ENCODE measurements at regions not wholly inside any gene's neighbourhood (a gene's known extent, or its start where the extent isn't known, plus 50 kb on each side); places are given as distances from the start of the nearest gene placed in this dataset.
"Not testable (repeated sequence)": the region's sequence is repeated elsewhere in the genome, so short reads cannot be mapped to it uniquely, and the experiment has no call there.

DNA sequence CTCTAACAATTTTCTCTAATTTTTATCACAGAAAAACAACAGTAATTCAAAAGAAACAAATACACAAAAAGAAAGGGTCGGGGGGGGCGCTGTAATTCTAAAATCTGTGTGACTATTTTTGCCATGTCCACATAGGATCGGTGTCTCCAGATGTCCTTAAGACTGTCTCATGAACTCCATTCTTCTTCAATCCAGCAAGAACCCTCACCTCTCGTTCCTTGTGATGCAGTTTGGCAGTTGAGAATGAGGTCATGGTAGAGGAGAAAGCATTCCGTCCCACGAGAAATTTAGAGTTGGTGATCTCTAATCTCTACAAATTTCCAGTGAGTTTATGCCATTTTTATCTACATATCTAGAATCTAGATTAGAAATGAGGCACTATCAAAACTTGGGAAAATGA lies 394.7 kb downstream of the TFEC start:
- no peak for DNase-seq

DNA sequence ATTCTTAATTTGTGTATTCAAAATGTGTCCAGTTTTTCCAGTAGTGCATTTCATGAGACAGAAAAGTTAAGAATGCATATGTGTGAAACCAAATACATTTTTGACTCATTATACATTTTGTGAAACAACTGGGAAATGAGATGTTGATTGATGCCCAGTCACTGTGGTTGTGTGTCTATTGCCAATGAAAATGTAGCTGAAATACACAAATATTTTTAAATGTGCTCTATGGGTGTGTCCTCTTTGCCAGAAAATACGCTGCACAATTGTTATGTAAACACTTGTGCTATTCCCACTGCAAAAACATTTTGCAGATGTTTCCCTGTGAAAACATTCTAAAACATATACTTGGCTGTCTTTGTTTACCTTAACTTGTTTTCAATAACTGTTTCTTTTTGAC lies 395.2 kb downstream of the TFEC start:
- no peak for DNase-seq

DNA sequence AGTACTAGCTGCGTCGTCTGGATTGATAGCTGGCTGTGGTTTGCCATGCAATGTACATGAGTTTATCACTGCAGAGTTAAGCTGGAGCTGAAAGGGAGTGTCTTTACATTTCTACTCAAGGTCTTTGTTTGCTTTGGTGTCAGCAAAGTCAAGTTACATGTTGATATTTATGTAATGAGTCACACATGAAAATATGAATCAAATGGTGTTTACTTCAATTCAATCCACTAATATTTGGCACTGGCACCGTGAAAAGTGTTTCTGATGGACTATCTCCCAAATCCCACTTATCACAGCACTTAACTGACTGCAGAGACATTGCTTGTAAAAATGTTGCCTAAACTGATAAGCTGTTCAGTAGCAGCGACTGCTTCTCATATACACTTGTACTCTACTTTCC lies 395.9 kb downstream of the TFEC start:
- no peak for DNase-seq

DNA sequence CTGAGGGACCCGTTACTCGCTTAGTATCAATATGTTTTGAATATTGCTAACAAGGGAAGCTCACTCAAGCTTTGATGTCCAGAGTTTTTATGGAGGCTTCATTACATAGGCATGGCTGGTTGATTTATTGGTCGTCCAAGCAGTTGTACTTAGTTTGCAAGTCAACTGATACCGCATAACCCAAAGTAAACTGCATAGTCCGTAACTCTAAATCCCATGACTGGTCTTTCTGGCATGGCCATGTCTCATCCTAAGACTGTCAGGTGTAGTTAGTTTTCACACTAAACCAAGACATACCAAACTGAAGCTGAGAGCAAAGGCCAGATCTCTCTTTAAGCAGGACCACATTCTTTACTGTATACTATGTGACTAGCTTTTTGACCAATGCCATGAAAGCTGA lies 397.9 kb downstream of the TFEC start:
- no peak for DNase-seq

DNA sequence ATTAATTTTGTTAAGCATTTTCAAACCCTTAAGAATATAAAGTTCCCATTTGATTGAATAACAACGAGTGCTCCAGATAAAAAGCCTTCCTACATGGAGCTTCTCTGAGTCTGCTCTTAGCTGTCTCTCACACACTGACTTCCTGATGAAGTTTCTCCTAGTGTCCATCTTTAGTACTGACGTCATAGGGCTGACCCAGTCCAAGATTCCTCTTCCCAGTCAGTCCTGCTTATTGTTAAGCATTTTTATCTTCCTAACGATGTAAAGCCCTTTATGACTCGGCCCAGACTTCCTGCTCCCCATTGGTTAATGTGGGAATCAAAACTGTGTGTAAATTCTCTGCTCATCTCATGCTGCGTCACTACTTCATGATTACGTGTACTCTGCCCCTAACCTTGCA lies 398.8 kb downstream of the TFEC start:
- no peak for DNase-seq

DNA sequence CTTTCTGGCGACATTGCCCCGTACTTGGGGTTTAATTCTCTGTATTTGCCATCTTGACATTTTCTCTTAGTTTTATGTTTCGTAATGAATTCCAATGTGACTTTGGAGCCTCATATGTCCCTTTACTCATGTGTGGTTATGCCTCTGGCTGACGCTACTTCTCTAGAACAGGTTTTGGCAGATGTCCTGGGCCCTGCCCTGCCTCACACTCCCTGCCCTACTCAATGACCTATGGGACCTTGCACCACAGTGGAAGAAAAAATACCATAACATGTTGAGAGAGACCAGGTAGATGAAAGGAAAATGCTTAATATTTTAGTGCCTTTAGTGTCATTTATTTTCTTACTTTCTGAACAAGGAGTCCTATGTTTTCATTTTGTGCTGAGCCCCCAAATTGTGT lies 400.5 kb downstream of the TFEC start:
- DNase-seq = no peak

DNA sequence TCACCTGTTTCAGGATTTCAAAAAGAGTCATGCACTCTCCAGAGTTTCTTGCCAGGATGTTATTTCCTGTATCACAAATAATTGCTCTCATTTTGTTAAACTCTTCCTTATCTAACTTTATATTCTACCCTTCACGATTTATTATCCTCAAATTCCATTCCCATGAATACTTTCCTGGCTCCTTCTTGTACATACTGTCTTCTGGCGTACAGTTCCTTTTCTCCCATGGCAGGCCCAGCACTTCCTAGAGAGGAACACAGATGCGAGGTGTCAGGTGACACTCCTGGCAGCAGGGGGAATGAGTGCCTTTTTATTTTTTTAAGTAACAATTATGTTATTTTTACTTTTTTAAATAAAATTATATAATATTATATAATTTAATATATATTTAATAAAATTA lies 411.9 kb downstream of the TFEC start:
- no peak for DNase-seq

DNA sequence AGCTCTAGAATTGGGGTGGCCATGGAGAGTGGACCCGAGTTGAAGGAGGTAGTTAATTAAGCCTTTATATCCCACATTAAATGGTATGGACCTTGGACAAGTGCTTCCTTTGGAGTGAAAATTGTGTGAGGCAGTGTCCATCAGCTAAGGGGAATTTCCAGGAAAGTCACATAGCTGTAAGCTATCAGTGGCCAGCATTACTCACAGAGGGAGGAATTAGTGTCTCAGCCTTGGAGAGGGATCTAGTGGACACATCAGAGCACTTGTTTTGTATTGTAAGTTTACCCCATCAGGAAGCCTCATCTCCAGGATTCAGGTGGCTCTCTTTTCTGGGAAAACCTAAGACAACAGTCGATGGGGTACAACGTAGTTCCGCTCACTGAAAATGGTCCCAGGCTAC lies 416.7 kb downstream of the TFEC start:
- no peak for DNase-seq

DNA sequence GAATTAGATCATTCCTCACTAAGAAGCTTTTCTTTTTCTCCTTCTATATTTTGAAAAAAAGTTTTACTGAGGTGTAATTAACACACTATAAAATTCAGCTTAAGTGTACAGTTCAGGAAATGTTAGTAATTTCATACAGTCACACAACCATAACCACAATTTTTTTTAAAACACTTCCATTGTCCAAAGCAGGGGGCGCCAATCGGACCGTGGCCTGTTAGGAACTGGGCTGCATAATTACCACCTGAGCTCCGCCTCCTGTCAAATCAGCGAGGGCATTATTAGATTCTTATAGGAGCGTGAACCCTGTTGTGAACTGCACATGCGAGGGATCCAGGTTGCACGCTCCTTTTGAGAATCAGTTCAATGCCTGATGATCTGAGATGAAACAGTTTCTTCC lies 427.1 kb downstream of the TFEC start:
- DNase-seq = no peak

DNA sequence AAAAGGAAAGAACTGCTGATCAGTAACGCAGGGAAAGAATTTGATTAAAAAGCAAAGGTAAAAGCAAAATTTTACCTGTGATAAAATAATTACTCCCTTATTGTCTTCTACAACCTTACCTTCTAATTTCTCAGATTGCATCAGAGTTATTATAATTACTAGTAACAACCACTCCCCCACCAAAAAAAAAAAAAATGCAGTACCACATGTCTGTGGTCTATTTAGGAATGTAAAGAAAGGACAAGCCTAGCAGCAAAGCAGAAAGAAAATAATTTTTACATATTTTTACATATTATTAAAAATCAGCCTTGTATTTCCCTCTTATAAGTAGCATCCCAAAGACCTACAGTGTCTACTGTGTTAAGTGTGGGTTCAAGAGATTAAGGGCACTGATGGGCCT lies 430.4 kb downstream of the TFEC start:
- DNase-seq = no peak

DNA sequence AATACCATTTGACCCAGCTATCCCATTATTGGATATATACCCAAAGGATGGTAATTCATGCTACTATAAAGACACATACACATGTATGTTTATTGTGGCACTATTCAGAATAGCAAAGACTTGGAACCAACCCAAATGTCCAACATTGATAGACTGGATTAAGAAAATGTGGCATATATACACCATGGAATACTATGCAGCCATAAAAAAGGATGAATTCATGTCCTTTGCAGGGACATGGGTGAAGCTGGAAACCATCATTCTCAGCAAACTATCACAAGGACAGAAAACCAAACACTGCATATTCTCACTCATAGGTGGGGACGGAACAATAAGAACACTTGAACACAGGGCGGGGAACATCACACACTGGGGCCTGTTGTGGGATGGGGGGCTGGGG lies 431.4 kb downstream of the TFEC start:
- DNase-seq = not testable (repeated sequence)

DNA sequence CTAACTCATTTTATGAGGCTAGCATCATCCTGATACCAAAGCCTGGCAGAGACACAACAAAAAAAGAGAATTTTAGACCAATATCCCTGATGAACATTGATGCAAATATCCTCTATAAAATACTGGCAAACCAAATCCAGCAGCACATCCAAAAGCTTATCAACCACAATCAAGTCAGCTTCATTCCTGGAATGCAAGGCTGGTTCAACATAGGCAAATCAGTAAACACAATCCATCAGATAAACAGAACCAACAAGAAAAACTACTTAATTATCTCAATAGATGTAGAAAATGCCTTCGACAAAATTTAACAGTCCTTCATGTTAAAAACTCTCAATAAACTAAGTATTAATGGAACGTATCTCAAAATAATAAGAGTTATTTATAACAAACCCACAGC lies 433.3 kb downstream of the TFEC start:
- DNase-seq = not testable (repeated sequence)

DNA sequence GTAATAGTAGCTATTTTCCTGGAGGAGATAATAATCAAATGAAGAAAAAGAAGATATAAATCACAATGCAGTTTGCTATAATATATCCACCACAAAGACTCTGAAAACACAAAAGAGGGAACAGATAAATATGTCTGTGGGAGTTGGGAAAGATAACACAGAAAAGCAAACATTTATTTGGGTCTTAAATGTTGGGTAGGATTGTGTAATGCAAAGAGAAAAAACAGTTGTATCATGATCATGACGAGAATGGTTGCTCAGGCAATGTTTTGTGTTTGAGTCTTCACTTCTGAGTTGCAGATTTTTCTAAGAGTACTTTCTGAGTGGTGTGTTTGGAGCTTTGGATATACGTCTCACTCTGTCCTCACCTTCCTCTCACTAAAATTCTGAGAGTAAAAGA lies 437.5 kb downstream of the TFEC start:
- DNase-seq = no peak

DNA sequence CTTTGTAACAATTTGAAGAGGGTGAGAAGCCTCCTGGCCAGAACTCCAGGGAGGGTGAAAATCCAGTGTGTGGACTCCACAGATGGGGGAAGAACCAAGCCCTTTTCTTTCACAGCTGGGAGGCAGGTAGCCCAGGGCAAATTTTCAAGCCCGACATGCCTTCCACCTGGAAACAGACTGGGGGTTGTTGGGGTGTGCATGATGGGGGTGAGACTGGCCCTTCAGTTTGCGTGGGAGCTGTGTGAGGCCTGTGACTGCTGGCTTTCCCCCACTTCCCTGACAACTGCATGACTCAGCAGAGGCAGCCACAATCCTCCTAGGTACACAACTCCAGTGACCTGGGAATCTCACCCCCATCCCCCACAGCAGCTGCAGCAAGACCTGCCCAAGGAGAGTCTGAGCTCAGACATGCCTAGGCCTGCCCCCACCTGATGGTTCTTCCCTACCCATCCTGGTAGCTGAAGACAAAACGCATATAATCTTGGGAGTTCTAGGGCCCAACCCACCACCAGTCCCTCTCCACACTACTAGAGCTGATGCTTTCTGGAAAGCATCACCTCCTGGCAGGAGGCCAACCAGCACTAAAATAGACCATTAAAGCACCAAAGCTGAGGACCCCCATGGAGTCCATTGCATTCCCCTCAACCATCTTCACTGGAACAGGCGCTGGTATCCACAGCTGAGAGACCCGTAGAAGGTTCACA lies 445.4 kb downstream of the TFEC start:
- no peak for DNase-seq

DNA sequence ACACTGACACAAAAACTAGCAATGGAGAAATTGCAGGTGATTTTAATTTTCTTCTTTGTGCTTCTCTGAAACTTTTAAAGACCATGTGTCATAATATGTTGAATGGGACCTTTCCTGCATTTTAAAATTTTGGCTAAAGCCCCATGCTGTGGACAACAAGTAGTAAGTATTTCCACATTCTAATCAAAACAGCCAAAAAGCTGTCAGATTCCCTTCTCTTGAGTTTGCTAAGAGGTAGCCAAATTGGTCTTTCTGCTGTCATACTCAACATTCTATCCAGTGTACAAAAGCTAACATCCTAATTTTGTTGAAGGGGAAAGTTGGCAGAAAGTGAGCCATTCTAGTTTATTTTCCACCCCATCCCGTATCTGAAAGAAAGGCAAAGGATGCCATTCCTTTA lies 447.6 kb downstream of the TFEC start:
- no peak for DNase-seq

DNA sequence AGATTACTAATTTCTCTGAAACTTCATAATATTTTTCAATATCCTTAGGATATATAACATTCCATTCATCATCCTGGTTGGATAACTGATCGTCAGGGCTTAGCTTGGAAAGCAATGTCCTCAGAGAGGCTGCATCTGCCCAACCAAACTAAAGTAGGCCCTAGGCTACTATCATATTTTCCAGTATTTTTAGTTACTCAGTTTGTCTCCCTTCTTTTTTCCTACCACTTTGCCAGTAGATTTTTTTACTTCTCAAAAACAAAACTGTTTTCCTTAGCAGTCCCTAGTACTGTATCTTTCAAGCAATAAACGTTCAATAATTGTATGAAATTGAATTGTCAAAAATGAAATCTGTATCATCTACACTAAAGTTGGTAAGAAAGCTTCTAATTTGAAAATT lies 452.0 kb downstream of the TFEC start:
- DNase-seq = no peak

DNA sequence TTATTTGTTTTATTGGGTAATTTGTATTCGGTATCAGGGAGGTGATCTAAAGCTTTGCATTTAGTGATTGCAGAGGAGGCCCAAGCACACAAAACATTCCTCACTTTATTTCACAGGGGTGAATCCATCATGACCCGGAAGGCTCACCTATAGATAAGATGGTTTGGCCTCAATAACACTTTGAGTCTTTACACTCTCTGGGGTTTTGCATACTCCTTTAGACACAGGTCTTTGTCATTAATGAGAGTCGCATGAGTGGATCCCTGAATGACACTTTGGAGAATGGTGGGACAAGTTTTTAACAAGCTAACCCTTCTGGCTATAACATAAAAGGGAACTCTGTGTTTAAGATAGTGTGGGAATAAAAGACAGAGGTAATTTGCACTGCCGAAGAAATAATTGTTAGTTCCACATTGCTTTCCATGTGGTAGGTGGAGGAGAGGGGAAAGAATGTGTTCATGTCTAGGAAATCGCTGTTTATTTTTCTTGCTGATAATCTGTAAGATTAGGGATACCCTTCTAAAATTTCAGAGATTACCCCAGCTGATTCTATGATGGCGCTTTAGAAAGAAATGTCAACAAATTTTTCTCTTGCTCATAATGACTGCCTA lies 455.8 kb downstream of the TFEC start:
- DNase-seq = no peak

DNA sequence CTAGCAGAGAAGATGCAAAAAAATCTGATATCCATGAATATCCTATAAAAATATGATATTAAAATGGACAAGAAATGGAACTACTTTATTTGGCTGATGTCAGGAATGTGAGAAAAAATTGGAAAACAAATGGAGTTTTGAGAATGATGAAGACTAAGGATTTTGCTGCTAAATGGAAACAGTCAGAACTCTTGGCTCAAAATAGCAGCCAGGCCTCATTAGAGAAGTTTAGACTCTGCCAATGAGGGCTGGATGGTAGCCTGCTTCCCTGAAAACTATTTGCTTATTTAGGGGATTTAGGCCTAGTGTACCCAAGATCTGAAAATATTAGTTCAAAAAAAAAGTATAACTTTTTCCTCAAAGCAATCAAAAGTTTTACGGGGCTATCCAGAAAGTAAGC lies 458.5 kb downstream of the TFEC start:
- no peak for DNase-seq

DNA sequence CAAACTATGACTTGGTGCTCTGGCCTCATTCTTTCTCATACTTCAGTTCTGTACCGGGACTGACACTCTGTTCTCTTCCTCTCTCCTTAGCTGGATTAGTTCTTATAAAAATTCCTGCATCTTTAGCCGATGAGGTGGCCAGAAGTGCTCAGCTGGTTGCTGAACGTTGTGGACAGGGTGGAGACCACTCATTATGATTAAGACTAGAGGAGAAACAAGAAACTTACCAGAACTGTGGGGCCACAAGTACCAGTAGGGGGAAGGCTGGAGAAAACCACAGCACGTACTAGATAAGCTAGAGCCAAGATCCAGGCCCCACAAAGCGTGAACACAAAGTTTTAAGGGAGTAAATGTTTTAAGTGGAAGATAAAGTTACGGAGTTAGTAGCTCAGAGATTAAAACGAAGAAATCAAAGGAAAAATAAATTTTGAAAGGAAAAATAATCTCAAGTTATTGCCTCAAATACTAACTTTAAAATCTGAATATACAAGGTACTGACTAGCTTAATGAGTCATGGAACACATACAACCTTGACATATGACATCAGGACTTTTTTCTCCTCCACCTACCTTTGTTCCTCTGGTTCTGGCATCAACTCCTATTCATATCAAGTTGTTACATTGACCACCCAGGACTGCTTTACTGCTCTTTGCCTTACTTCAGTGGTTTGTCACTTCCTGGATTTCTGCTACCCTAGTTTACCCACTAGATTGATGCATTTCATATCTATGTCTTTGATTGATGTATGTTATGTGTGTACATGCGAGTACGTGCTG lies 469.0 kb downstream of the TFEC start:
- DNase-seq = no peak

DNA sequence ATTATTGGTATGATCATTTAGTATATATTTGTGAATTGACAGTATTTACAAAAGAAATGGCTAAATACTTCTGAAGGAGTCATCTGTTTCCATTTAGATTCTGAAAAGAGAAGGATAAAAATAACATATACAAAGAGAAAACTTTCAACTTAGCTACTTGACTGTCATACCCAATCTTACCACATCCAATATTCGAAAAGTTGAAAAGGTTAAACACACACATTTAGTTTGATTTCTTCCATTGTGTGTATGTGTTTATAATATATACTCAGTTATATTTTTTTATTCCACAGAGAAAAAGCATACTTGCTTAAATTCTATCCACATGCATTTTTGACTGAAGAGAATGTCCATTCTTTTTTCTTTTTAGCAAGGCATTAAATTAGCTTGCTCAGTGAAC lies 470.7 kb downstream of the TFEC start:
- no peak for DNase-seq

DNA sequence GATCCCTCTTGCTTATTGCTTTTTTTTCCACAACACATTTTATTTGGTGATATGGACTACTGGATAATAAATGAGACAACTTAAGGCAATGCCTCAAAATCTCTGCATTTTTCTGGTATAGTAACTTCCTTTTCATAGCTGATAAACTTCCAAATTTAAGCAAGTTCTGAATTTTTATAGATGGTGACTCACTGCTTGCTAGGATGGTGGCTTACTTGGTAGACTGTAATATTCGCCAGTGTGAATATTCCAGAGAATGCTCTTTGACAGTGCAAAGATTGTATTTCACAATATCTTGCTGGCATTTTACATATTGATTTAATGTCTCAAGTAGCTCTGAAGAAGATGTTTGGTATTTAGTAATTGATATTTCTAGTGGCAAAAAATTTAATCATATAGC lies 472.4 kb downstream of the TFEC start:
- no peak for DNase-seq

DNA sequence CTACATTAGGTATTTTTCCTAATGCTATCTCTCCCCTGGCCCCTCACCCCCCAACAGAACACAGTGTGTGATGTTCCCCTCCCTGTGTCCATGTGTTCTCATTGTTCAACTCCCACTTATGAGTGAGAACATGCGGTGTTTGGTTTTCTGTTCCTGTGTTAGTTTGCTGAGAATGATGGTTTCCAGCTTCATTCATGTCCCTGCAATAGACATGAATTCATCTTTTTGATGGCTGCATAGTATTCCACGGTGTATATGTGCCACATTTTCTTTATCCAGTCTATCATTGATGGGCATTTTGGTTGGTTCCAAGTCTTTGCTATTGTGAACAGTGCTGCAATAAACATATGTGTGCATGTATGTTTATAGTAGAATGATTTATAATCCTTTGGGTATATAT lies 473.3 kb downstream of the TFEC start:
- DNase-seq = not testable (repeated sequence)

DNA sequence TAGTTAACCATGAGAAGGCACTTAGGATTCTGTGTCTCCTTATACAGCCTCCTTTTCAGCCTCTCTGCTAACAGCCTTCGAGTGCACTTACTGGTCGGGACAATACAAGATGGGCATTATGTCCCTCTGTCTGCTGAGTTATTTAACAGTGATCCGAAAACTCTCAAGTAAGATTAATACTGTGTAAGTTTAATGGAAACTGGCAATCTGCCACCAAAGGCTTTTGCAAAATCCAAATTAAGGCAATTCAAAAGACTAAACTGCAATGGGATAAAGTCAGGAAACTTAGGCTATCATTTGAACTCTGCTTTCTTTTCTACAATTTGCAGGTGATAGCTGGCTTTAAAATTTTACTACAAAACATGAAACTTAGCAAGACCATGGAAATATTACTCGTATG lies 477.8 kb downstream of the TFEC start:
- no peak for DNase-seq

DNA sequence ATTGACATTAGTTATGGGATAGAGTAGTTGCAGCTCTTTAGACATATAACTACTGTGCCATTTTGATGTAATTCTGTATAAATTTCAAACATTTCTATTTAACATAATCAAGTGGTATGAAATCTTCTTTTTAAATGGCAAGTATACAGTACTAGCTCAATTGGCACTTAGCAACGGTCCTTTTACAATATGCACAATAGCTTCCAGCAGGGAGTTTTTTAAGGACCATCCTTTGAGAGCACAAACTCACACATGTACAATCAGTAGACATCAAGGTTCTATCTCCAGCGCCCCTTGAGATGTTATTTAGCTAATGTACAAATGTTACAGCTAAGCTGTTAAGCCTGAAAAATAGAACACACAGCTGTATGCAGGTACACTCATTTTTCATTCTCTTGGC lies 480.7 kb downstream of the TFEC start:
- DNase-seq = no peak

DNA sequence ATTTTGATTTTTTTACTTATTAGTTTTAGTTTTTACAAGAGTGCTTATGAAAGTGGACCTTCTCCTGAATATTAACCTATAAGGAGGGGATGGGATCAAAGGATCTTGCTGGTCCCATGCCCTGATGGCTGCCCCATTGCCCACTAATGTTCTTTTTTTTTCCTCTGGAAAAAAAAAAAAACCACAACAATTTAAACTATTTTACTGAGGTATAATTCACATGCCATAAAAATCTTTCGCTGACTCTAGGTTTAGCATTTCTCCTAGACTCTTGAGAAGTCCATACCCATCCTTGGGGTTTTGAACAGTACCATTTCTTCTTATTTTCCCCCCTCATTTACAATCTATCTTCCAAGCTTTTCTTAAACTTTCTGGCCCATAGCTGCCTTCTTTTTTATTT lies 481.8 kb downstream of the TFEC start:
- DNase-seq = no peak
